Vagina (tissue), 2 donors: ENCODE measurements at regions not wholly inside any gene's neighbourhood (a gene's known extent, or its start where the extent isn't known, plus 50 kb on each side); places are given as distances from the start of the nearest gene placed in this dataset.

ENCODE experiments used
- CTCF ChIP-seq, 3 experiments: fragments of 450-650 bp in 2 of 3; fragments of 200-600 bp in 1 of 3; sonication (generic) in 1 of 3; IDR thresholded peaks; one replicate each; pipeline ENCODE4 v1.5.1; 2017 to 2019; ENCODE audit warnings: antibody characterized with exemption in 3 of 3, mild to moderate bottlenecking in 2 of 3, moderate library complexity in 2 of 3
- POLR2A ChIP-seq, 2 donors: fragments of 450-650 bp; IDR thresholded peaks; one replicate each; pipeline ENCODE4 v1.6.1; 2017; ENCODE audit warnings: antibody characterized with exemption in 2 of 2, mild to moderate bottlenecking in 2 of 2, moderate library complexity in 2 of 2

GRCh38 chr1:181397845-181398244, 85.5 kb upstream of the CACNA1E start:
- TF ChIP-seq CTCF (IDR thresholded peaks at IDR 0.05) (no peak), POLR2A (IDR thresholded peaks at IDR 0.05) (no peak)
